HG03432 (cell line): ENCODE measurements at regions not wholly inside any gene's neighbourhood (a gene's known extent, or its start where the extent isn't known, plus 50 kb on each side); places are given as distances from the start of the nearest gene placed in this dataset.
"Not testable (repeated sequence)": the region's sequence is repeated elsewhere in the genome, so short reads cannot be mapped to it uniquely, and the experiment has no call there.

ENCODE experiments used
- ATAC-seq: cut with Tn5 transposase; IDR thresholded peaks from one replicate; pipeline ENCODE4 v1.9.1; 2021; ENCODE audit warnings: mild to moderate bottlenecking, moderate library complexity; ENCODE audit not compliant: unreplicated experiment

GRCh38 chr22:47407461-47408025, 645.1 kb downstream of the TBC1D22A start:
- ATAC-seq, result no peak

GRCh38 chr22:47406896-47407295, 644.4 kb downstream of the TBC1D22A start:
- no peak for ATAC-seq

- ATAC-seq, result no peak
Observed at GRCh38 chr22:47406180-47406834, 643.9 kb downstream of the TBC1D22A start.

- not testable (repeated sequence) for ATAC-seq
Observed at GRCh38 chr22:47405222-47405621, 642.8 kb downstream of the TBC1D22A start.

- no peak for ATAC-seq
Observed at GRCh38 chr22:47402876-47403525, 640.6 kb downstream of the TBC1D22A start.

- ATAC-seq, result no peak
Observed at GRCh38 chr22:47401976-47402770, 639.7 kb downstream of the TBC1D22A start.

- no peak for ATAC-seq
Observed at GRCh38 chr22:47401592-47401898, 639.1 kb downstream of the TBC1D22A start.

GRCh38 chr22:47400701-47401591, 638.5 kb downstream of the TBC1D22A start:
- no peak for ATAC-seq

GRCh38 chr22:47400131-47400530, 637.7 kb downstream of the TBC1D22A start:
- ATAC-seq, result not testable (repeated sequence)

- ATAC-seq, result no peak
Observed at GRCh38 chr22:47398921-47399790, 636.7 kb downstream of the TBC1D22A start.

GRCh38 chr22:47398491-47398890, 636.0 kb downstream of the TBC1D22A start:
- no peak for ATAC-seq

- no peak for ATAC-seq
Observed at GRCh38 chr22:47397673-47398072, 635.2 kb downstream of the TBC1D22A start.

- no peak for ATAC-seq
Observed at GRCh38 chr22:47396515-47396914, 634.1 kb downstream of the TBC1D22A start.

GRCh38 chr22:47396105-47396504, 633.7 kb downstream of the TBC1D22A start:
- ATAC-seq, result no peak

GRCh38 chr22:47395481-47395880, 633.0 kb downstream of the TBC1D22A start:
- no peak for ATAC-seq

- no peak for ATAC-seq
Observed at GRCh38 chr22:47394504-47395440, 632.3 kb downstream of the TBC1D22A start.

GRCh38 chr22:47393191-47393590, 630.7 kb downstream of the TBC1D22A start:
- no peak for ATAC-seq

GRCh38 chr22:47392729-47393128, 630.3 kb downstream of the TBC1D22A start:
- ATAC-seq, result no peak

GRCh38 chr22:47392054-47392347, 629.6 kb downstream of the TBC1D22A start:
- no peak for ATAC-seq
